EL (cell line): ENCODE measurements at regions not wholly inside any gene's neighbourhood (a gene's known extent, or its start where the extent isn't known, plus 50 kb on each side); places are given as distances from the start of the nearest gene placed in this dataset.
"Not testable (repeated sequence)": the region's sequence is repeated elsewhere in the genome, so short reads cannot be mapped to it uniquely, and the experiment has no call there.

Experiments
- DNase-seq: peaks from one replicate; pipeline ENCODE4 v3.0.0-alpha.2; 2016

GRCh38 chr22:26933105-26933590 lies 275.8 kb downstream of the MIAT start:
- DNase-seq: no peak

- DNase-seq: no peak
These were observed 279.8 kb downstream of the MIAT start for GRCh38 chr22:26937213-26937612.

GRCh38 chr22:26939466-26939865 lies 282.1 kb downstream of the MIAT start:
- no peak for DNase-seq

GRCh38 chr22:26941896-26942636 lies 284.7 kb downstream of the MIAT start:
- no peak for DNase-seq

- no peak for DNase-seq
These were observed 285.2 kb downstream of the MIAT start for GRCh38 chr22:26942637-26942957.

GRCh38 chr22:26945565-26945964 lies 288.2 kb downstream of the MIAT start:
- no peak for DNase-seq

GRCh38 chr22:26949193-26949592 lies 291.8 kb downstream of the MIAT start:
- peak; percentile 16 for DNase-seq

GRCh38 chr22:26951139-26951538 lies 293.8 kb downstream of the MIAT start:
- DNase-seq: not testable (repeated sequence)

- DNase-seq: no peak
These were observed 294.6 kb downstream of the MIAT start for GRCh38 chr22:26952004-26952403.

- no peak for DNase-seq
These were observed 295.1 kb downstream of the MIAT start for GRCh38 chr22:26952451-26953011.

GRCh38 chr22:26953012-26953883 lies 295.9 kb downstream of the MIAT start:
- DNase-seq: no peak

GRCh38 chr22:26956371-26956770 lies 299.0 kb downstream of the MIAT start:
- no peak for DNase-seq

GRCh38 chr22:26957176-26957575 lies 299.8 kb downstream of the MIAT start:
- DNase-seq: no peak

- DNase-seq: no peak
These were observed 300.5 kb downstream of the MIAT start for GRCh38 chr22:26957897-26958296.

- no peak for DNase-seq
These were observed 301.0 kb downstream of the MIAT start for GRCh38 chr22:26958378-26958777.

- DNase-seq: no peak
These were observed 307.3 kb downstream of the MIAT start for GRCh38 chr22:26964642-26965041.

- DNase-seq: no peak
These were observed 309.9 kb downstream of the MIAT start for GRCh38 chr22:26967282-26967681.

GRCh38 chr22:26968859-26969523 lies 311.6 kb downstream of the MIAT start:
- DNase-seq: no peak

- DNase-seq: no peak
These were observed 313.5 kb downstream of the MIAT start for GRCh38 chr22:26970809-26971394.

- no peak for DNase-seq
These were observed 314.9 kb downstream of the MIAT start for GRCh38 chr22:26972286-26972685.

- DNase-seq: not testable (repeated sequence)
These were observed 315.5 kb downstream of the MIAT start for GRCh38 chr22:26972915-26973314.

GRCh38 chr22:26974034-26974433 lies 316.6 kb downstream of the MIAT start:
- DNase-seq: no peak
